Adrenal gland (tissue), 9 donors: ENCODE measurements at regions not wholly inside any gene's neighbourhood (a gene's known extent, or its start where the extent isn't known, plus 50 kb on each side); places are given as distances from the start of the nearest gene placed in this dataset.
"Not testable (repeated sequence)": the region's sequence is repeated elsewhere in the genome, so short reads cannot be mapped to it uniquely, and the experiment has no call there.

Experiments used
- DNase-seq, 7 donors: peaks; one replicate each; pipeline ENCODE4 v3.0.0-alpha.2; 2019 to 2020
- H3K27ac ChIP-seq, 5 donors: fragments of 200-600 bp; sonication (generic) in 4 of 5; 1 replicate in 3 of 5; 2 replicates in 2 of 5; pipeline versions ENCODE4 v1.5.1 to v1.8.0; 2016 to 2020; ENCODE audit warnings: mild to moderate bottlenecking in 1 of 5
- H3K27me3 ChIP-seq: fragments of 200-600 bp; 2 replicates; pipeline ENCODE4 v1.8.0; 2021
- H3K36me3 ChIP-seq, 2 donors: fragments of 200-600 bp; replicated peaks in 1 of 2; 1 replicate in 1 of 2; 2 replicates in 1 of 2; pipeline versions ENCODE4 v1.5.1 to v1.8.0; 2018 to 2022
- H3K4me1 ChIP-seq, 2 donors: fragments of 200-600 bp; replicated peaks in 1 of 2; 1 replicate in 1 of 2; 2 replicates in 1 of 2; pipeline versions ENCODE4 v1.5.1 to v1.8.0; 2018 to 2021
- H3K4me3 ChIP-seq, 4 donors: fragments of 200-600 bp; sonication (generic) in 3 of 4; one replicate each; pipeline ENCODE4 v1.5.1; 2016 to 2018
- H3K9me3 ChIP-seq, 3 donors: fragments of 200-600 bp; sonication (generic) in 1 of 3; replicated peaks in 1 of 3; 1 replicate in 2 of 3; 2 replicates in 1 of 3; pipeline versions ENCODE4 v1.5.1 to v1.8.0; 2016 to 2021
- CTCF ChIP-seq, 6 experiments: fragments of 450-650 bp in 4 of 6; fragments of 200-600 bp in 2 of 6; sonication (generic) in 1 of 6; IDR thresholded peaks; 1 replicate in 5 of 6; 2 replicates in 1 of 6; pipeline versions ENCODE4 v1.5.1 to v1.8.0; 2016 to 2021; ENCODE audit warnings: antibody characterized with exemption in 6 of 6, mild to moderate bottlenecking in 2 of 6, moderate library complexity in 1 of 6
- POLR2A ChIP-seq, 2 donors: fragments of 450-650 bp; IDR thresholded peaks; one replicate each; pipeline ENCODE4 v1.6.1; 2017; ENCODE audit warnings: antibody characterized with exemption in 2 of 2, mild to moderate bottlenecking in 2 of 2, moderate library complexity in 1 of 2
- WGBS, 4 donors: extraction: QIAGEN DNeasy Blood & Tissue Kit in 2 of 4; methylation state at CpG; one replicate each; pipeline versions ENCODE4 v1.1.5 to v1.1.7; 2013 to 2017; 5-methylcytosine and 5-hydroxymethylcytosine counted together
- intact Hi-C, 2 donors: fragments of 100-400 bp; cut with DNase I; formaldehyde crosslinking; loops; one replicate each; pipeline versions ENCODE4 v1.14.1 to v1.15.0; 2022 to 2023
- donor health status: healthy with polysubstance abuse.
- donor health status: Bipolar disorder and iron deficiency.
- donor health status: DM: yes; HTN: yes; CAD: no.
- donor health status: DM: no; HTN: no; CAD: no.
- donor health status: DM: no; HTN: no; CAD: no.

GRCh38 chr1:168835176-168835575 is 106.2 kb upstream of the DPT start:
- WGBS, 4 donors, result 63 to 81% (median 74%) methylated on average over 1 of the region's 1 CpG
- Histone ChIP-seq H3K4me1 (peaks cover 3 to 4% of the 10 kb centered on the region in 2 donors), H3K4me3 (no peak overlapping the region), H3K9me3 (no peaks in the 10 kb centered on the region), H3K27me3 (no peaks in the 10 kb centered on the region), H3K27ac (no peak overlapping the region), H3K36me3 (no peaks in the 10 kb centered on the region)
- intact Hi-C loops, result no loop called here
- TF ChIP-seq CTCF (IDR thresholded peaks at IDR 0.05) (no peak), POLR2A (IDR thresholded peaks at IDR 0.05) (no peak)
- no peak for DNase-seq

GRCh38 chr1:168835791-168836190 is 106.8 kb upstream of the DPT start:
- H3K4me1 ChIP-seq, result peaks cover 3 to 4% of the 10 kb centered on the region in 2 donors
- TF ChIP-seq POLR2A (IDR thresholded peaks at IDR 0.05), result no peak
- TF ChIP-seq CTCF (IDR thresholded peaks at IDR 0.05), result no peak
- no peaks in the 10 kb centered on the region for H3K27me3 ChIP-seq
- 87 to 100% (median 90%) methylated on average over 2 of the region's 2 CpGs for WGBS, 4 donors
- no peak overlapping the region for H3K27ac ChIP-seq
- H3K36me3 ChIP-seq, result no peaks in the 10 kb centered on the region
- intact Hi-C loops, result no loop called here
- no peak for DNase-seq
- no peak overlapping the region for H3K4me3 ChIP-seq
- no peaks in the 10 kb centered on the region for H3K9me3 ChIP-seq

DNA sequence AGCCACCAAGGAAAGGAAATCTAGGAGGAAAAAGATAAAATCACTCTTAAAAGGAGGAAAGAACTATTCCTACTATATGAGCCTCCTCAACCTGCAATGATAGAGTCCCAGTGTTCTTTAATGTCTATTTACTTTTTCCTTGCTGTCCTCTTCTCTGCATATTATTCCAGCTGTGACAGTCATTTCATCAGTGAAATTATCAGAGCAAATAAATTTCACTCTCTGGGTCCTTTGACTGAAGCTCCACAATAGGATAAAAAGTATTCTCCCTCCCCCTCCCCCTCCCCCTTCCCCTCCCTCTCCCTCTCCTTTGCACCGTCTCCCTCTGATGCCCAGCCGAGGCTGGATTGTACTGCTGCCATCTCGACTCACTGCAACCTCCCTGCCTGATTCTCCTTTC is 107.5 kb upstream of the DPT start:
- no peaks in the 10 kb centered on the region for H3K27me3 ChIP-seq
- H3K9me3 ChIP-seq, result no peaks in the 10 kb centered on the region
- H3K4me1 ChIP-seq, result peaks cover 3 to 4% of the 10 kb centered on the region in 2 donors
- WGBS, 4 donors, result 90 to 96% (median 92%) methylated on average over 3 of the region's 3 CpGs
- H3K36me3 ChIP-seq, result no peaks in the 10 kb centered on the region
- TF ChIP-seq POLR2A (IDR thresholded peaks at IDR 0.05) (no peak), CTCF (IDR thresholded peaks at IDR 0.05) (no peak)
- DNase-seq, result no peak
- intact Hi-C loops, result no loop called here
- no peak overlapping the region for H3K4me3 ChIP-seq
- H3K27ac ChIP-seq, result no peak overlapping the region

DNA sequence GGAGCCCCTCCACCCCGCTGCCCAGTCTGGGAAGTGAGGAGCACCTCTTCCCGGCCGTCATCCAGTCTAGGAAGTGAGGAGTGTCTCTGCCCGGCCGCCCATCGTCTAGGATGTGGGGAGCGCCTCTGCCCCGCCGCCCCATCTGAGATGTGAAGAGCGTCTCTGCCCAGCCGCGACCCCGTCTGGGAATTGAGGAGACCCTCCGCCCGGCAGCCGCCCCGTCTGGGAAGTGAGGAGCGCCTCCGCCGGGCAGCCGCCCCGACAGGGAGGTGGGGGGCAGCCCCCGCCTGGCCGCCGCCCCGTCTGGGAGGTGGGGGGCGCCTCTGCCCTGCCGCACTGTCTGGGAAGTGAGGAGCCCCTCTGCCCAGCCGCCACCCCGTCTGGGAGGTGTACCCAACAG is 108.2 kb upstream of the DPT start:
- H3K27ac ChIP-seq, H3K4me1 ChIP-seq, DNase-seq, H3K4me3 ChIP-seq, H3K36me3 ChIP-seq, H3K27me3 ChIP-seq, H3K9me3 ChIP-seq, intact Hi-C loops: not testable (repeated sequence)
- 90 to 97% (median 93%) methylated on average over 8 to 30 of the region's 30 CpGs for WGBS, 4 donors

GRCh38 chr1:168842306-168842705 is 113.3 kb upstream of the DPT start:
- H3K4me1 ChIP-seq, result no peaks in the 10 kb centered on the region
- H3K9me3 ChIP-seq, result no peaks in the 10 kb centered on the region
- intact Hi-C loops, result no loop called here
- no peaks in the 10 kb centered on the region for H3K27me3 ChIP-seq
- DNase-seq, result no peak
- no peak overlapping the region for H3K27ac ChIP-seq
- no peak for TF ChIP-seq POLR2A (IDR thresholded peaks at IDR 0.05)
- TF ChIP-seq CTCF (IDR thresholded peaks at IDR 0.05), result no peak
- H3K4me3 ChIP-seq, result no peak overlapping the region
- 77 to 94% (median 90%) methylated on average over 1 of the region's 1 CpG for WGBS, 4 donors
- H3K36me3 ChIP-seq, result no peaks in the 10 kb centered on the region
